SIG-M5 (cell line): ENCODE measurements at regions not wholly inside any gene's neighbourhood (a gene's known extent, or its start where the extent isn't known, plus 50 kb on each side); places are given as distances from the start of the nearest gene placed in this dataset.

Source experiments
- DNase-seq: peaks from one replicate; lab custom pipeline; 2025; lab: John Stamatoyannopoulos, UW

GRCh38 chr2:66691031-66691965 lies 256.4 kb downstream of the MEIS1 start:
- DNase-seq = no peak

DNA sequence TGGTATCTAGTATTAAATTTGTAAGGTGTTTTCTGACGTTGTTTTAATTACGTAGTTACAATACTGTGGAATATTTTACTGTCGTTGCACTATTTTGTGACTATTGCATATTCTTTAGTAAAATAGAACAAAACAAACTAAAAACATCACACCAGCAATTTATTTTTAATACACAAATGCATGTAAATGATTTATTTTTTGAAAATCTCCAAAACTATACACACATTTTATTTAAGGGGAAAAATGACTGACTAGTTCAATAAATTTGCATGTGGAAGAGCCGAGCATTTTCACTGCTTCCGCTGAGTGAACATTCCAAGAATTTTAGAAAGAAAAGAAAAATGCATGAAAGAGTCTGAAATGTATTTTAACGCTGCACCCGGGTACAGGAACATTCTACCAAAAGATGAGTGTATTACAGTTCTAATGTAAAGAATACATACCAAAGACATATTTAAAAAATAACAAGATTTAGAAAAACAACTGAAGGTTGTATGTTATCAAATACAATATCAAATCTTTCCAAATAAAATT lies 257.7 kb downstream of the MEIS1 start:
- DNase-seq = no peak

- DNase-seq = no peak
Observed at GRCh38 chr2:66693076-66693965, 258.4 kb downstream of the MEIS1 start.

DNA sequence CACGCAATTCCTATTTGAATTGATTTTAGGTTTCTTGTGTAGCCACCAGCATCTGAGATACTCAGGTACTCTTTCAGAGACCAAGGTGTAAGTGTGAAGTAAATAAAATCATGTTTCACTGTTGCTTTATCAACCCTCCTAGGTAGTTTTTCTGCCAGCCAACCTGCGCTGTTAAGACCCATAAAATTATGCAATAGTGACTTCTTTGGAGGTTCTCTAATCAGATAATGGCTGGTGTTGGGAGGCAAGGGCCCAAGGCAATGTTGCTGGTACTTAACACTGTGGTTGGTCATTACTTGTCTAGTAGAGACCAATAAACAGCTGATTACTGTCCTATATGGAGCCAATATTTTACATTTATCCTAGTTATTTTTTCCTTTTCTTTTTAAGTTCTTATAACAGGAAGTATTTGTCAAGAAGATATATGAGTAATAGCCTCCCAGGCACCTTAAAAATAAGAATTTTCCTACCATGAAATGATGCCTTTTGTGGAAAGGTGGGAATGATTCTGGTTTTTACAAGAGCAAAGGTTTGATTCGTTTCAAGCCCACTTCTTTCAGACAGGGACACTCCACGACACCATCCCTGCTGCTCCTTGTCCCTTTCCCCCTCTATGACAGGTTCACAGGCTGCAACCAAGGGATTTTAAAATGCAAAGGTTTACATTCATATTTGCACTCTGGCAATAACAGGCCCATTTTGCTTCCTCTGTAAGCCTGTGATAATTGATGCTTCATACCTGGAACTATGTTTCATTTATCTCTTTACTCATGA lies 259.3 kb downstream of the MEIS1 start:
- DNase-seq = no peak

DNA sequence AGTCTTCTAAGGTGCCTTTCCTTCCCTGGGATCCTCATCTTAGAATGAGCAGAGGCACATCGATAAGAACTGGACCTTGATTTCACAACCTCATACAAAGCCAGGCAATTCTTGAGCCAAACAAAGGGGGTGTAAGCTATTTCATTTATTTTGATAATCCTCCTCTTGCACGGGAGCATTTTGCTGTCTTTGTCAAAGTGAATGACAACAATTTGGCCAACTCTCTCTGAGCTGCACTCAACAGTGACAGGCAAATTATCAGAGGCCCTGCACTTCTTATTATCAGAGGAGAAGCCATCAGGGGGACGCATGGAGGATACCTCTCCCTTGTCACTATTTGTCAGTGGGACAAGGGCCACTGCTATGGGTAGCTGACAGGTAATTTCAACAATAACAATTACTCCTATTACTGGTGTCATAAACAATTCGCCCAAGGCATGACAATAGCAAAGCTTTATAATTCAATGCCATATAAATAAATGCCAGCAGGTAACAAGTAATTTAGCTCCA lies 260.4 kb downstream of the MEIS1 start:
- no peak for DNase-seq

- DNase-seq = no peak
Observed at GRCh38 chr2:66696374-66696773, 261.4 kb downstream of the MEIS1 start.

DNA sequence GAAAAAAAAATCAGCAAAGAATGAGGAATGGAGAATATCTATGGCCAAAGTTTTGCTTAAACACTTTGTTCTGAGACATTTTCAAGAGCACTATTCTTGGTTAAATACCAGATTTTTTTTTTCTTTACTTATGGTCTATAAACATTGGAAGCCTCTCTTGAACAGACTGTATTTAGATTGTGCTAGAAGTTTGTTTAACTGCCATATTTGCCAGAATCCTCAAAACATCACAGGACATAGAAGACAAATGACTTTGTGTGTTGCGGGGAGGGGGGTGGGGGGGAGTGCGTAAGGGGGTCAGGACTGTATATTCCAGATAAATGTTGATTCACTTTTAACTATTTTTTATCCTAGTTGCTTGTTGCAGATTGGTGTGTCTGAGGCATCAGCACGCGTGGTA lies 262.0 kb downstream of the MEIS1 start:
- DNase-seq = no peak

DNA sequence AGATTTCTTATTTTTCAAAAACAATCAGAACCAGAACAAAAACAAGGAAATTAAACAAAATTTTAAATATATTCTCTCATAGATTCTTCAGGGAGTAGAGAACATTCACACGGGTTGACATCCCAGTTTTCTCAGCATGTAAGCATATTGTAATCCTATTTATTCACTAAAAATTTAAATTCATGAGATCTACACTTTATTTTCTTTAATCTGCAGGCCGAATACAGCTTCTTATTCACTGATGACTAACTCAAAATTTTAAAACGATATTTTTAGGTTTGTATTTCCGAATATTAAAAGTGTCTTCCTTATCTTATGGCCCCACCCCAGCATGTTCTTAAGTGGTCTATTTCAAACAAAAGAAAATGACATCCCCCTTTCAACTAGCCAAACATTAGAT lies 262.4 kb downstream of the MEIS1 start:
- no peak for DNase-seq

GRCh38 chr2:66698091-66698490 lies 263.2 kb downstream of the MEIS1 start:
- no peak for DNase-seq

DNA sequence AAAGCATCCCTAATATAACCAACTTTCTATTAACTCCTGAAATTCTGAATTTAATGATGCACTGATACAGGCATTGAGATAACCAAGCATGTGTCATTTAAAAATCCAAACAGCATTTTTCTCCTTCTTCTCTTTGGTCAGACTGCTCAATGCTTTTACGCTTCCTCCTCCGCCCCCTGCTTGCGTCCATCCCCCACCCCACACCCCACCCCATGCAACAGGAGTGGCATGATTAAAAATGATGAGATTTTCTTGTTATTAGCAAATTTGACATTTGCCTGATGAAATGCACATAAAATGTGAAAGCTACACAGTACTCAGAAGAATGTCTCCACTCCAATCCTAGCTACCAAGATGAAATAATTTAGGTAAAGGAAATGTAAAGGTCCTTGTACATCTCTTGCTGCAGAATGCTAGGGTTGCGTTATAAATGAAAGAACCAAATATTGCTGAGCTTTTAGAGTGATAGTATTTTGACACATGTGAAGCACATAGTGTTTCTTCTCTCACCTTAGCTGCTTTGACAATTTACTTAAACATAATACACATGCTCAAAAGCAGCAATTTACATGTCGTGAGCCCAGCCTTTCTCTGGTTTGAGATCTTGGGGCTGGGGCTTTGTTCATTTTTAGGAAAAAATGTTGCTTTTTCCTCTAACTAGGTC lies 263.8 kb downstream of the MEIS1 start:
- no peak for DNase-seq

GRCh38 chr2:66699416-66699792 lies 264.5 kb downstream of the MEIS1 start:
- DNase-seq = no peak

GRCh38 chr2:66699793-66700676 lies 265.1 kb downstream of the MEIS1 start:
- no peak for DNase-seq

GRCh38 chr2:66700677-66701066 lies 265.7 kb downstream of the MEIS1 start:
- no peak for DNase-seq

- DNase-seq = no peak
Observed at GRCh38 chr2:66701251-66701650, 266.3 kb downstream of the MEIS1 start.

DNA sequence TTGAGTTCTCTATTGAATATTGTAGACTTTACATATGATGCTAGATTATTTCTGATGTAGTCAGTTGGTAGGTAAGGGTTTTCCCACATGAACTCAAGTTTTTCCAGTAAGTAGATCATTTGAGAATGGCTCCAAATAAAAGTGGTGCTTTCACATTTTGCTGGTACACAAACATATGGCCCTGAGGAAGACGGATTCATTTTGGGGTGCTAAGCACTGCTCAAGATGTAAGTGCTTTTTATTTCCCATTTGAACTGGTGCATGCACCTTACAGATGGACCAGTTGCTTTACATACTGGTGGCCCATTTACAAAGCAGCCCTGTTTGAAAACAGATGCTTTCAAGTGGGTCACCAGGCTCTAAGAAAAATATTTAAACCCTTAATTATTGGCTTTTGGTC lies 266.7 kb downstream of the MEIS1 start:
- DNase-seq = no peak

DNA sequence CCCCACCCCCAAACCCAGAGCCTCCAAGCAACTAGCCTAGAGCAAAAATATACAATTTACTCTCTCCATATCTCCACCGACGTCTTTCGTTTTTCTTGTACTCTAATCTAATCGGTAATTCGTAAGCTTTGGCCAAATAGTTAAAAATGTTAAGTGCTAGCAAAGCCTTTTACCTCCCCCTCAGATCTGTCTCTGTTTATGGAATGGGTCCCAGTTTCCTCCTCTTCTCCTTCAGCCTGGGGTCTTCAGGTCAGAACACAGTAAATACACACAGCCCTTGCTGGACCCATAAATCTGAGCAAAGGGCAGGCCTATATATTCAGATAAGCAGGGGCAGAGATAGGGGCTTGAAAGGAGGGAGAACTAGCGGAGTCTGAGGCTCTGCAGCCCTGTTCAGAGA lies 267.4 kb downstream of the MEIS1 start:
- no peak for DNase-seq

DNA sequence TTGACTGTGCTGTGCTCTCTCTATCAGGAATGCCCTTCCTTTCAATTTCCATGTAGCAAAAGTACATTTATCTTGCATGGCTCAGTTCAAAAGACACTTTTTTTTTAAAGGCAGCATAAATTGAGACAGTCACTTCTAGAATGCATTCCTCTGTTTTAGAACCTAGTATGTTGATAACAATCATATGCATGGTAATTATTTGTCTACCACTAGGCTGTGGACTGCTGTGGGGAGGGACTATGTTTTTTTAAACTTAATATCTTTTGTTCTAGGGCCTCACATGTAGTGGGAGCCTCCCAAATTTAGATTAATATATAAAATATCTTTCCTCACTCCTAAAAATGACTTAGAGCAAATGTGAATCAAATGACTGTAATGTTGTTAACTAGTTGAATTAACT lies 269.9 kb downstream of the MEIS1 start:
- no peak for DNase-seq

GRCh38 chr2:66714610-66715009 lies 279.7 kb downstream of the MEIS1 start:
- no peak for DNase-seq

GRCh38 chr2:66717218-66717905 lies 282.4 kb downstream of the MEIS1 start:
- no peak for DNase-seq

DNA sequence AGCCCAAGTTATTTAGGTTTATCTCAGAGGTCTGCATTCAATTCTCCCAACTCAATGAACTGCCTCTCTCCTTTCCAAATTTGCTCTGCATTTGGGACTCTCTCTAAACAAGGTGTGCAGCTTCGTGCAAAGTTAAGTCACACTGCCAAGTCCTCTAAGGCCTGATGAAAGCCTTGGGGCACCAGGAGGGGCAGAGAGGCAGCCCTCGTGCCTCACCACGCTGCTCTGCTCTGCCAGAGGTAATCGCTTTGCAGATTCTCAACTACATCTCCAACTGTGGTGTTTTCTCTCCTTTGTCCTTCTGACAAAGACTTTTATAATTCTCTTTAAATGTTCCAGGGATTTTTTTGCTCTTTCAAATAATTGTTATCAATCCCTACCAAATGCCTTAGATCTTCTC lies 283.0 kb downstream of the MEIS1 start:
- DNase-seq = no peak
